Stimulated activated CD4-positive, alpha-beta T cell treated with anti-CD3 and anti-CD28 coated beads, Interleukin-4, amount 100 ng/mL, for 4 hours (primary cell): ENCODE measurements at regions not wholly inside any gene's neighbourhood (a gene's known extent, or its start where the extent isn't known, plus 50 kb on each side); places are given as distances from the start of the nearest gene placed in this dataset.
"Not testable (repeated sequence)": the region's sequence is repeated elsewhere in the genome, so short reads cannot be mapped to it uniquely, and the experiment has no call there.

Source experiments
- DNase-seq, 2 experiments: peaks; one replicate each; pipeline ENCODE4 v3.0.0-alpha.2; 2020

DNA sequence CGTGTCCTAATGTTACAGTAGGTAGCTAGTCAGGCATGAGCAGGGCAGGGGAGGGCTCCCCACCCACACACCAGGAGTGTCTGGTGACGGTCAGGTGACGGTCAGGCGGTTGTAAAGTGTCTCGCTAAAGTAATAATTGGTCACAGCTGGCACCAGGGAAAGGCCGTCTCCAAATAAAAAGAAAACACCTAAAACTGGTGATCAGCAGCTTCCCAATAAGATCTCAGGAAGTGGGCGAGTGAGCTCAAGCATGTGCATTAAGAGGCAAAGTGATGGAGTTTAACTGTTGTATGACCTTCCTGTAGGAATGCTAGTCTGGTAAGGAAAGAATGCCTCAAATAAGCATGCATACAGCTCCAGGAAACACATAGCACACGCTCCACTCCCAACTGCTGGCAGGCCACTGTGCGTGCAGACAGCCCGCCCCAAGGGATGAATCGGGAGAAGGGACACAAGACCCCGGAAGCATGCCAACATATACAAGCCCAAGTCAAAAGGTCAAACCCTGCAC lies 177.1 kb downstream of the RNF144A start:
- no peak for DNase-seq

DNA sequence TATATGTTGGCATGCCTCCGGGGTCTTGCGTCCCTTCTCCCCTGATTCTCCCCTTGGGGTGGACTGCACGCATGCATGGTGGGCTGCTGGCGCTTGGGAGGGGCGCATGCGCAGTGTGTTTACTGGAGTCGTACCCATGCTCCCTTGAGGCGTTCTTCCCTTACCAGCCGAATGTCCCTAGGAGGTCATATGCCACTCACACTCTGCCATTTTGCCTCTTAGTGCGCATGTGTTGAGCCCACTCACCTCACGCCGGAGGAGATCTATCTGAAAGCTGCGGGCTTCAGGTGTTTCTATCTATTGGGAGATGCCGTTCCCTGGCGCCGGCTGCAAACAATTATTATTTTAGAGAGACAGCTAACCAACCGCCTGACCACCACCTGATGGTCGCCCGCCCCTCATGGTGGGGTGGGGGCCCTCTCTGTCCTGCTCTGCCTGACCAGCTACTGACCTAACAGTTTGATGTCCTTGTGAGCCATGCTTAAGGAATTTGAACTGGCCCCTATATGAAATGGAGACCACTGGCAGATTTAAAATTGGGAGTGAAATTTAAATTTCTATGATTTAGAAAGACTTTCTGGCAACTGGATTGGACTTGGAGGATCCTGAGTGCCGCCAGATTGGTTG lies 179.6 kb downstream of the RNF144A start:
- DNase-seq, result no peak

DNA sequence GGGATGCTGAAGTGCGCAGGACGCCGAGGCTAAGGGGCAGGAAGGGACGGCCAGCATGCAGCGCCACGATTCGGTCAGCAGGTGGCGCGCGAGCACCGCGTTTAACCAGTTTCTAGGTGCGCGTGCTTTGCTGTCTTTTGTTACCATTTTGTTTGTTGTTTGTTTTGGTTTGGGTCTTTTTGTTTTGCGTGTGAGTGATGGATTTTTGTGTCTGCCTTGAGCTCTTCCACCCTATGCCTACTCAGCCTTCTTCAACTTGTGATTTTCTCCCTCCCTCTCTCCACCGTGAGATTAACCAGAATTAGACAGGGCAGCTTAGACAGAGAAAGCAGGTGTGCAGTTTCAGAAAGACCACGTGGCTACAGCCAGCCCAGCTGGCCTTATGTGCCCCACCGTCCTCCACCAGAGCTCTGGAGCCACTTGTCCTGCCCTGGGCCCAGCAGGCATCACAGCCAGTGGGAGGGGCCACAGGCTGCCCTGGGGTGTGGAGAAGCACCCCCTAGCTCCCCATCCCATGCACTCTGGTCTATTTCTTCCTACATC lies 180.2 kb downstream of the RNF144A start:
- DNase-seq, result peak; percentile 55 to 74

DNA sequence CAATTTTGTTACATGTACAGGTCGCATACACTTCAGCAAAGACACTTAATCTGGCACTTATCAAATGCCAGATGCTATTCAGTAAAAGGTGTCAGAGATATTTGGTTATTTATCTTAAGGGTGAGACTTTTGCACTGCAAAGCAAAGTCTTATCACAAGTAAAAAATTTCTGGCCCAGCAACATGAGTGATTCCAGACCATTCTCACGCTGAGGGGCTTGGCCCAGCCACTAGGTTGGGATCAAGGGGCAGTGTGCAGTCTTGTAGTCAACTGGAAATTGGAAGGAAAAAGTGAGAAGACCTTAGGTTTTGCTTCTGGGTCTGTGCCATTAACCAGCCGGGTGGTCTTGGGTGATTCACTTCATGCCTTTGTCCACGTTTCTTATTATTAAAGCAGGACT lies 181.6 kb downstream of the RNF144A start:
- no peak for DNase-seq

DNA sequence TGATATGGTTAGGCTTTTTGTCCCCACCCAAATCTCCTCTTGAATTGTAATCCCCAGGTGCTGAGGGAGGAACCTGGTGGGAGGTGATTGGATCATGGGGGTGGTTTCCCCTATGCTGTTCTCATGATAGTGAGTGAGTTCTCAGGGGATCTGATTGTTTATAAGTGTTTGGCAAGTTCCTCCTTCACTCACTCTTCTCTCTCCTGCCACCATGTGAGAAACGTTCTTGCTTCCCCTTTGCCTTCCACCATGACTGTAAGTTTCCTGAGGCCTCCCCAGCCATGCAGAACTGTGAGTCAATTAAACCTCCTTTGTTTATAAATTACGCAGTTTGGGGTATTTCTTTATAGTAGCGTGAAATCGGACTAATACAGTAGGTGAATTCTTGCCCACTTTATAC lies 182.5 kb downstream of the RNF144A start:
- DNase-seq, result not testable (repeated sequence)

DNA sequence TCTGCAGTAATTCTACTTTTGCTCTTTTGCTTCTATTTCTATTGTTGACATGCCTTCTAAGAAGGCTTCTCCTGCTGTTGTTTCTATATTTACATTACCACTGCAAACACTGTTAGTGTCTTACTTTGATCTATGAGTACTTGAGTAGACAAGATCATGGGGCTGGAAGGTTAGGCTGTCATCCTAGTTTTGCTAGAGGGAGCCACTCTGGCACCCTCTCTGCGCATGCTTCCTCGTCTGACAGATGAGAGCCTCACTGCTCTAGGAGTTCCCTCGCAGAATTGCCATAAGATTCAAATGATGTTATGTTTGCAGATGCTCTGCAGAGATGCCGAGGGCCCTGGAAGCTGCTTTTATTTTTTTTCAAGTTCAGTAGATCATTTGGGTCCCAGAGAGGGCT lies 185.6 kb downstream of the RNF144A start:
- no peak for DNase-seq

DNA sequence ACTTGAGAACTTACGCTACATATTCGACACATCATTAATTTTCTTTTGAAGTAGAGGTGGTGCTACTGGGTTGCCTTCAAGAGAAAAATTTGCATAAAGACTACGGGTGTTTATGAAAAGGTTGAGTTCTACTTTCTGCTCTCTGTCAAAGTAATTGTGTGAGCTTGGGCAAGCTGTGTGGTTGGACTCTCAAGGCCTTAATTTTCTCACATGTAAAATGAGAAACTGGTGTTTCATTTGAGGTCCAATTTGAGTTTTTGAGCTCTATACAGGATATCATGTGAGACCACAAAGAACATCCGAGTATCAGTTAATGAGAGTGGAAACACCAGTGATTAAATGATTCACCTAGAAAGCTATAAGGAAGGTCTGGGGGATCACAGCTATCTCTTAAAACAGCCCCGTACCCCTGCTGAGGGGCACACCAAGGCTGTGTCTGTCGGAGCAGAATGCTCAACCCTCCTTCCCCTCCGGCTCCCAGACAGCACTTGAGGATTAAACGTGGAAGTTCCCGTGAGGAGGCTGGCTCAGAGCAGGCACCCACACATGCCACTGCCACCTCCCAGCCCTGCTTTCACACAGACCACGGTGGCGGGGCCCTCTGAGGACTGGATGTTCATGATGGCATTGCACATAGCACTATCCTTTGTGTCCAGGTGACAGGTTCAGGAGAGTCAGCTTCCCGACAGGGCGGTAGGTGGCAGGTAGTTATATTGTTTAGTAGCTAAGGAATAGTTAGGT lies 191.8 kb downstream of the RNF144A start:
- DNase-seq, result no peak

DNA sequence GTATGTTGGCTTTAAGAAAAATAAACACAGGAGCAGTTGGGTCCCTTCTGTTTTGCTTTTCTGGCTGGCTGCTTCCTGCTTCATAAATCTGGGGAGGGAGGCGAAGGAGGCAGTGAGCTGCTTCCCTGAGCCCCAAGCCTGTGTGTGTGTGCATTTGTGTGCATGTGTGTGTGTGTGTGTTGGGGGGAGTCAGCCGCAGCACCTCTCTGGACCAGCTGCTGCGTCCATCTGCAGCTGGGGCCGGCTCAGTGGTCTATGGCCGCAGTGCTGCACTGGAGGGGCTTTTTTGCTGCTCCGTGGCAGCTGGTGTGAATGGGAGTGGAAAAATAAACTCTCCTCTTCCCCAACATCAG lies 192.3 kb downstream of the RNF144A start:
- DNase-seq, result no peak

DNA sequence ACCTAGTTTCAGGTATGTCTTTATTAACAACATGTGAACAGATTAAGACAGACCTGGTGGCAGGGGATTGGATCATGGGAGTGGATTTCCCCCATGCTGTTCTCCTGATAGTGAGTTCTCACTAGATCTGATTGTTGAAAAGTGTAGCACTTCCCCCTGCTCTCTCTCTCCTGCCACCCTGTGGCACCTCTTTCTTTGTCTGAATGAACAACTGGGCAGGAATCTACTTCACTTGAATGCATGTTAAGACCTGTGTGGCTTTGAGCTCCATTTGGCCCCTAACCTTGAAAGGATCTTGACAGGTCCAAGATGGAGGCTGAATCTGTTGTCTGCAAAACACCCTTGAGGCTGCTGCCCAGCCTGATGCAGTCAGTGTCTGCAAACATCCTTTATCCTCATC lies 194.4 kb downstream of the RNF144A start:
- DNase-seq, result no peak

DNA sequence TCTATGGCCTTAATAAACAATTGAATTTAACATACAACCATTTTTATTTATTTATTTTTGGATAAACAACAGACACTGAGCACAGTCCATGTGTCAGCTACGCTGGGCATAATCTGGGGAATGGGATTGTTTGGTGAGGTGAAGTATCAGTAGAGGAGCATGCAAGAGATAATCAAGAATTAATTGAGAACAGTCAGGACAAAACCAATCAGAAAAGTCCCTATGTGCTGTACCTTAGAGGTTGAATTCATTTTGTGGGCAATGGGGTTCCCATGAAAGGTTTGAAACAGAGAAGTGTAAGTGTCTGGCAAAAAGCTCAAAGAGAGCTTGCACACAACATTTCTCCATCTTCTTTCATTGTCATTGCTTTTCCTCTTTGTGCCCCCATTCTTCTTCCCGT lies 198.2 kb downstream of the RNF144A start:
- no peak for DNase-seq

DNA sequence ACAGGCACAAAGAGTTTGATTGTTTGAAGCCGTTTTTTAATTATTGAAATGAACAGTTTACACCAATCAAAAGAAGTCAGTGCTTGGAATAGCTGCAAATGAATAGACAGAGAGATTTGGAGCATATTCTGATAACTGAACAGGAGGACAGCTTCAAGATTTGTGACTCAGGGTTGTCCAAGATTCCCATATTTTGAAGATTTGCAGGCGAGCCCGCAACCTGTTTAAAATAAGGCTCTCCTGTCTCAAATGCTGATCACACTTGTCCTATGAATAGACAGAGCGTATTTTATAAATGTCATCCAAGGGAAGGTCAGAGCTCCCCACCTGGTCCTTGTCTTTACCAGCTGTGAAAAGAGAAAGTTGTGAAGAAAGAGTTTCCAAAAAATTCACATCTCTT lies 198.7 kb downstream of the RNF144A start:
- DNase-seq, result no peak

DNA sequence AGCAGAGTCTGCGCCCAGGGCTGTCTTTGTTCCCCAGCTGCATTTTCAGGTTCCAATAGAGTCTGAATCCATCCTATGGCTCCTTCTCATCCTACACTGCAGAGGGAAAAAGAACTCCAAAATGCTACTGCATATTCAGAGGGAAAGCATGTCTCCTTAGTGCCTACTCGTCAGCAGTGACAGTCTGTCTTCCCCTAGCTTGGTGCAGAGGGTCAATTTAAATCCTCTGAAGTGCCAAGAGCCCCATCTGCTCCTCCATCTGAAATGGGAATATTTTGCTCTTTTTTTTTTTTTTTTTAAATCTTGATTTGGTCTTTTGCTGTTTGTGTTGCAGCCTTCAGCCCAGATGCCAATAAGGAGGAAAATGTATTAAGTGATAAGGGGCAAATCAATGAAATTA lies 199.3 kb downstream of the RNF144A start:
- no peak for DNase-seq

DNA sequence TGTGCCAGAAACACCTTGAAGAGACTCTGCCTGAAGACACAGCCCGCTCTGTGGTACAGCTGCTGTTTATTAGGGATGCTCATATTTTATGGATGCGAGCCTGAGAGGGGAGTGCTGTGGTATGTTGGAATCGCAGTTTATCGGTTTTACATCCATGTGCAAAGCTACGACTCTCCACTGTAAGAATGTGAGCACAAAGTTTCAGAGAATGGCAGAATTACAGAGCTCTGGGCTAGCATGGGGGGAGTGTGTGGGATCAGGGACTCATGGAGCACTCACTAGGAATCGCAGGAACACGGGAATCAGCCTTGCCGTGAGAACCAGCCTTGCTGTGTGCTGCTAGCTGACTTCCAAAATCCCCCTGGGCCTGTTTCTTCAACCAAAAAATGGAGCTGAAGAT lies 199.9 kb downstream of the RNF144A start:
- DNase-seq, result no peak

DNA sequence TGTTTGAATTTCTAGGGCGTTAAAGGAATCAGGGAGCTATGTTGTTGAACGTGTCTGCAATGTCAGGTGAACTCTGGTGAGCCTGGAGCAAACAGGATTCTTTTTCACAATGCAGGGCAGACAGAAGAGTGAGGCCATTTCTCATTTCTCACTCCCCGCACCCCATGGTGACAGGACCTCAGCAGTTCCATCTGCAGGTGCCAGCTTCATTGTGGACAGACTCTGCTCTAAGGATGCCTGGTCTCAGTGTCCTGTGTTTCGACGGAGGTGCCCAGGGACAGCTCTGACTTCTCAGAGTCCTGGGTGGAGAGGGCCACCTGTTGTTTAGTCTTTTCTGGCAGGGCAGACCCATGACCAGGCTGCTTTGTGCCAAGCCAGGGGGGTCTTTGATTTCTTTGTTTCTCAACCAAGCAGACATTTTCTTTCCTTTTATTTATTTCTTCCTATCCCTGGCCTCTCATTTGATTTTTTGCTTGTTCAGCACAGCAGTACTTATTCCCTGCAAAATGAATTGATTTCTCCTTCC lies 201.5 kb downstream of the RNF144A start:
- no peak for DNase-seq

DNA sequence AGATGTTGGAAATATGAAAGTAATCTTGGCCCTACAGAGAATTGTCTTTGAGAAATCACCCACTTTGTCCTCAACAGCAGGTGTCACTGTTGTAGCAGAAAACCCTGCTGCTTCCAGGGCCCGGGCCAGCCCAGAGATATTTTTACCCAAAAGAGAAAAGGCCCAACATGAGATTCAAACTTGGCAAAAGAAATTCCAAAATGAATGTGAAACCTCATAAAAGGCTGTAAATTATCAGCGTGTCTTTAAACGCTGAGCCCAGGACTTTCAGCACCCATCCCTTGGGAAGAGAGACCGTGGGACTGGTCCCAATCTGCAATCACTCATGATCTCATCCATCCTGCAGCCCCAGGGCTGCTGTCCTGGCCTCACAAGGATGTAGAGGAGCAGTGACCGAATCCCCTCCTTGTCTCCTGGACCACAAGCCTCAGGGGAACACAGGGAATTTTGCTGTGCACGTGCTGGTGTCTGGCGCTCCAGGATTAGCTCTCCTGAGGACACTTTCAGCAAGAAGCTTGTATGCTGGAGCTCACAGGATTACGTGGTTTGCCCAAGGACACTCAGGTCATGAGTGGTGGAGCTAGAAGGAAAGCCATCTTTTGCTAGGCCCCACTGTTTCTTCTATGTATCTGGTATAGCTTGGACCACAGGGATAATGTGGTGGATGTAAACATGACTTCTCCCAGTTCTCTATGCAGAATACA lies 202.1 kb downstream of the RNF144A start:
- DNase-seq, result no peak

DNA sequence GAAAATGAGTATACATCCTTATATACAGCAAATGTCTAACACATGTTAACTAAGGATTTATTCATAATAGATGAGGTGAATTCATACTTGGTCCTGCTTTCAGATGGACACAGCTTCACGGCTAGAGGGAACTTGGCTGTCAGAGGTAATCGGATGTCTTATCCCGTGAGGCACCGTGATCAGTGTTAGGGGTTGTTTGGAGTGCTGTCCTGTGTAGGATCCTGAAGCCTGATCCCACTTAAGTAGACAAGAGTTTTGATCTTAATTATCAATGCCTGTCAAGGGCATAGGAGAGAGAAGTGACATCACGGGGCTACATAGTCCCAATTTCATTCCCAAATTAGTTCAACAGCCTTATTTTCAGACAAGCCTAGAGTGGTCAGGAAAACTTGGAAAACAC lies 204.6 kb downstream of the RNF144A start:
- no peak for DNase-seq

DNA sequence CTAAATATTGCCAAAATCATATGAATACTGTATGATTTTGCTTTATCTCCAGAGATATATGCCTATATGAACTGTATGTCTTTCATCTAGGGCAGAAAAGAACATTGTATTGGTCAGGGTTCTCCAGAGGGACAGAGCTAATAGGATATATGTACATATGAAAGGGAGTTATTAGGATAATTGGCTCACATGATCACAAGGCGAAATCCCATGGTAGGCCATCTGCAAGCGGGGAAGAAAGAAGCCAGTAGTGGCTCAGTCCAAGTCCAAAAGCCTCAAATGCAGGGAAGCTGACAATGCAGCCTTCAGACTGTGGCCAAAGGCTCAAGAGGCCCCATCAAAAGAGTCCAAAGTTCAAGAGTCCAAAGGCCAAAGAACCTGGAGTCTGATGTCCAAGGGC lies 209.9 kb downstream of the RNF144A start:
- DNase-seq, result no peak

DNA sequence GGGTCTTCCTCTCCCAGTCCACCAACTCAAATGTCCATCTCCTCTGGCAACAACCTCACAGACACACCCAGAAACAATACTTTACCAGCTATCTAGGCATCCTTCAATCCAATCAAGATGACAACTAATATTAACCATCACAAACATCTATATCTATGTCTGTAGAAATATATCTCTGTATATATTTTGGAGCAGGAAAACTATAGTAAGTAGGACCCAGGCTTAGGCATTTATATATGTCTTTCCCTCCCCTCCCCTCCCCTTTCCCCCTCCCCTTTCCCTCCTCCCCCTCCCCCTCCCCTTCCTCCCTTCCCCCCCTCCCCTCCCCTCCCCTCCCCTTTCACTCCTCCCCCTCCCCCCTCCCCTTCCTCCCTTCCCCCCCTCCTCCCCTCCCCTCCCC lies 210.5 kb downstream of the RNF144A start:
- DNase-seq, result no peak

DNA sequence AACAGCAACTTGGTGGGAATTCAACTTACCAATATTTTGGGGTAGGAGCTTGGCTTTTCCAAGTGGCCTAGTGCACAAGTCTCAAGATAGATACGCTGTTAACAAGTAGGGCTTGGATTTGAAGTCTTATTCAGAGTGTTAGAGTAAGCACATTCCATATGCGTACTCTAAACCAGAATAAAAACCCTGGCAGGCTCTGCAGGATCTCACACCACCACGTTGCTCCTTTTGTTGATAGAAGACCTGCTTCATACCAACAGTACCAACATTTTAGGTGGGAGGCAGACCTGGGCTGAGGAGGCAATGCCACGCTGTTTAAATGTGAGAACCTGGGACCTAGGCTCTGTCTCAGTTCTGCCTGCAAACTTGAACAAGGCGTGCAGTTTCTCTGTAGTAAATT lies 214.0 kb downstream of the RNF144A start:
- no peak for DNase-seq

DNA sequence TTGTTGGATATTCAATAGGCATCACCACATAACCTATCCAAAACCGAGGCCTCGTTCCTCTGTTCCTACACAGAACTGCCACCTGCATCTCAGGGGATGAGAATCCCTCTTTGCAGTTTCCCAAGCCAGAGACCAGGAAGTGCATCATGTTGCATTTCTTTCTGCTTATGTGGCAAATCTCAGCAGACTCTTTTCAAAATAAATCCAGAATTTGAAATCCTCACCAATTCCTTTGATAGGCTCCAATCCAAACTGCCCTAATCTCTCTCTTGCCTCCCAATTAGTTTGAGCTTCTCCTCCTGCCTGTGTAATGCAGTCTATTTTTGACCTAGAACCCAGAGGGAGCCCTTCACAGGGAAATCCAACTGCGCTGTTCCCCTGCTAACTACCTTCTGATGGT lies 215.5 kb downstream of the RNF144A start:
- no peak for DNase-seq

DNA sequence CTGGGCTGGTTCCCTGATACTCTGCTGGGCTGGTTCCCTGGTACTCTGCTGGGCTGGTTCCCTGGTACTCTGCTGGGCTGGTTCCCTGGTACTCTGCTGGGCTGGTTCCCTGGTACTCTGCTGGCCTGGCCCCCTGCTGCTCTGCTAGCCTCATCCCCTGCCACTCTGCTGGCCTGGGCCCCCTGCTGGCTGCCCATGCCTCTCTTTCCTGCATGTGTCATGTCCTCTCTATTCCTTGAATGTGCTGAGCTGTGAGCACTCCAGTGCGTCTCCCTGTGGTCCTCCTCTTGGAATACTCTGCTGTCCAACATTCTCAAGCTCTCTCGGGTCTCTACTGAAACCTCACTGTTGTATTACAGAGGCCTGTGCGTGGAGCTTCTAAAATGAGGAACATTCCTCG lies 216.3 kb downstream of the RNF144A start:
- DNase-seq, result no peak

DNA sequence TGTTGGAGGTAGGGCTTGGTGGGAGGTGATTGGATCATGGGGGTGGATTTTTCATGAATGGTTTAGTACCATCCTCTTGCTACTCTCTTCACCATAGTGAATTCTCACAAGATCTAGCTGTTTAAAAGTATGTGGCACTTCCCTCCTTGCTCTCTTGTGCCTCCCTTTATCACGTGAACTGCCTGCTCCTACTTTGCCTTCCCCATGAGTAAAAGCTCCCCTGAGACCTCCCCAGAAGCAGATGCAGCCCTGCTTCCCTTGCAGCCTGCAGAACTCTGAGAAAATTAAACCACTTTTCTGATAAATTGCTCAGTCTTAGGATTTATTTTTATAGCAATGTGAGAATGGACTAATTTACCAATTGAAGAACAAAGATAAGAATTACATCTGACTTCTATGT lies 223.1 kb downstream of the RNF144A start:
- no peak for DNase-seq

DNA sequence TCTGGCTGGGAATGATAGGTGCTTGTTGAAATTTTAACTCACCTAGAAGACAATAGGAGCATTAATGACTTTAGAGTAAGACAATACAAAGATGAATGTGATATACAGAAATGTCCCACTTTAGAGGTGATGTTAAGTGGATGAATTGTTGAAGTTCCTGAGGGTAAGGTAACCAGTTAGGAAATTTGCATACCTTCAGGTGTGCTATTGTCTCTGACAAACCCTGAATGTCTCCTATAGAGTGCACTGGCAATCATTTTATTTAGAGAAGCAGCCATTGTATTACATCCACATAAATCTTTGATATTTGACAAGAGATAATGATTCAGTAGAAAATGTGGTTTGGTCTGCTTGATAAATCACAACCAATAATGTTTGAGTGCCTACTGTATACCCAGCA lies 228.5 kb downstream of the RNF144A start:
- DNase-seq, result no peak

DNA sequence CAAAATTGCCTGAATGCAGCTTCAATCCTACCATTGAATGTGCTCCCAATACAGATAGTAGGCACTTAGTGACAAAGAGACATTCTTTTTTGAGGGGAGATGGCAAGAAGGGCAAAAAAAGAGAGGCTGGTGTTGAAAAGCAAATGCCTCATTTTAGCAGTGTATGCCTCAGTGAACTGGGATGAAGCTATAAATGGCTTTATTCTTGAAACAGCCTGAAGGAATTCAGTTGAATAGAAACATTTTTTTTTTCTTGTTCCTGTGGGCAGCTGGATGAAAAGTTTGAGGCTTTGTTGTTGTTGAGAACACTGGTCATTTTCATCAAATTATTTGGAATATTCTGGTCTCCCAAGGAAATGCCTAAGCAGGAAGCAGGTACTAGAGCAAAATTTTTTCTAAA lies 228.9 kb downstream of the RNF144A start:
- no peak for DNase-seq
